ENCODE measurements at regions not wholly inside any gene's neighbourhood (a gene's known extent, or its start where the extent isn't known, plus 50 kb on each side); places are given as distances from the start of the nearest gene placed in this dataset.

DNA sequence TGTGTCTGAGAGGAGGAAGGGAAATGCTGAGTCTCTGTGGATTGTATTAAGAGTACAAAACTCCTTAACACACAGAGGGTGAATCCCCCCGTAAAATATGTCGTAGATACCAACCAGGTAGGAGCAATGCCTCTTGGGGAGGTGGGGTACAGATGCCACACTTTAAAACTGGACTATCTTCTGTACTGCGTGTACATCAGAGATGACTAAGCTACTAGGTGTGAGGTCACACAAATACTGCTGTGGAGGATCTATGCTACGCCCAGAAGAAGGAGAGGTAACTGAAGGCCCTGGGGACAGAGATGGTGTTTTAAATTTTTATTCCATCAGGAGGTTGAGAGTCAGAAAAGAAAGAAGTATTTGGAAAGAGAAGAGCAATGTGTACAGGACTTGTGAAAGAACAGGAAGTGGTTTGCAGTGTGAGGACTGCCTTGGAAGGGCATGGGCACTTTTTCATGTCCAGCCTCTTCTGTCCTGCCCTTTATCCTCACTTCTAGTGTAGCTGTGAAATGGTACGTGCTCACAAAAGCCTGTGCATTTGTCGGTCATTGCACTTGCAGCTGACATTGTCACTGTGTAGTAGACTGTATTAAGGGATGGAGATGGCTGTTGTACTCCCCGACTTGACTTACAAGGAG is 287.8 kb upstream of the CHRM3 start:
- no peak overlapping the region for H4K91ac ChIP-seq (ENCODE audit: insufficient read length, low read depth, low read length)
- no peaks in the 10 kb centered on the region for H4K20me1 ChIP-seq (ENCODE audit: control insufficient read depth, insufficient read depth, insufficient read length)
- H2AK5ac ChIP-seq (ENCODE audit: insufficient read length, low read length) = peak overlapping the region; percentile 75
- no peak overlapping the region for H4K5ac ChIP-seq (ENCODE audit: insufficient read length, low read depth, low read length)
- H3K4ac ChIP-seq (ENCODE audit: low read depth, low read length) = no peak overlapping the region
- H3K23me2 ChIP-seq (ENCODE audit: insufficient read length, low read depth, low read length, poor library complexity, severe bottlenecking) = no peaks in the 10 kb centered on the region
- no peaks in the 10 kb centered on the region for H3K79me2 ChIP-seq (ENCODE audit: insufficient read depth, low read length)
- peak overlapping the region; percentile 20 for H2BK12ac ChIP-seq (ENCODE audit: insufficient read length, low read depth, low read length)
- Mint-ChIP-seq H3K4me3 (no peak overlapping the region), H3K27me3 (ENCODE audit: low read depth) (no peaks in the 10 kb centered on the region), H3K27ac (no peak overlapping the region; a peak in 1 of 7 replicates), H3K9me3 (peaks cover 2 to 3% of the 10 kb centered on the region in 2 experiments; a peak in 4 of 5 replicates), H3K36me3 (ENCODE audit: insufficient read depth in 1 of 3, low read depth in 3 of 3) (peaks cover 0 to 13% (median 5%) of the 10 kb centered on the region in 3 experiments; a peak in 3 of 7 replicates), H3K4me1 (peaks cover 19 to 28% of the 10 kb centered on the region in 2 experiments)
- peak overlapping the region; percentile 67 for H4K8ac ChIP-seq (replicated peaks; ENCODE audit: insufficient read length, low read depth, low read length)
- no peaks in the 10 kb centered on the region for H3K79me1 ChIP-seq (ENCODE audit: insufficient read depth, low read depth, low read length, poor library complexity, severe bottlenecking)
- H3K14ac ChIP-seq (ENCODE audit: insufficient read depth, low read length) = no peak overlapping the region
- TF ChIP-seq, protein P1, sequence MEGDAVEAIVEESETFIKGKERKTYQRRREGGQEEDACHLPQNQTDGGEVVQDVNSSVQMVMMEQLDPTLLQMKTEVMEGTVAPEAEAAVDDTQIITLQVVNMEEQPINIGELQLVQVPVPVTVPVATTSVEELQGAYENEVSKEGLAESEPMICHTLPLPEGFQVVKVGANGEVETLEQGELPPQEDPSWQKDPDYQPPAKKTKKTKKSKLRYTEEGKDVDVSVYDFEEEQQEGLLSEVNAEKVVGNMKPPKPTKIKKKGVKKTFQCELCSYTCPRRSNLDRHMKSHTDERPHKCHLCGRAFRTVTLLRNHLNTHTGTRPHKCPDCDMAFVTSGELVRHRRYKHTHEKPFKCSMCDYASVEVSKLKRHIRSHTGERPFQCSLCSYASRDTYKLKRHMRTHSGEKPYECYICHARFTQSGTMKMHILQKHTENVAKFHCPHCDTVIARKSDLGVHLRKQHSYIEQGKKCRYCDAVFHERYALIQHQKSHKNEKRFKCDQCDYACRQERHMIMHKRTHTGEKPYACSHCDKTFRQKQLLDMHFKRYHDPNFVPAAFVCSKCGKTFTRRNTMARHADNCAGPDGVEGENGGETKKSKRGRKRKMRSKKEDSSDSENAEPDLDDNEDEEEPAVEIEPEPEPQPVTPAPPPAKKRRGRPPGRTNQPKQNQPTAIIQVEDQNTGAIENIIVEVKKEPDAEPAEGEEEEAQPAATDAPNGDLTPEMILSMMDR (conservative IDR thresholded peaks at IDR 0.05) = no peak
- no peak overlapping the region for H3K18ac ChIP-seq (ENCODE audit: insufficient read length, low read depth, low read length)
- H3K9ac ChIP-seq (ENCODE audit: extremely low read depth, insufficient read length, low read length) = no peak overlapping the region
- no peak overlapping the region for H3K4me2 ChIP-seq (ENCODE audit: insufficient read depth, insufficient read length, low read length)
- no peak for DNase-seq
- H2BK120ac ChIP-seq (ENCODE audit: low read depth, low read length, poor library complexity, severe bottlenecking) = no peak overlapping the region
- H2BK5ac ChIP-seq (ENCODE audit: insufficient read length, low read length) = no peak overlapping the region
- no peaks in the 10 kb centered on the region; the same call in 1 of the 2 replicates for H3K4me1 ChIP-seq (ENCODE audit: insufficient read depth, low read length)
- no peak overlapping the region for H3K23ac ChIP-seq (ENCODE audit: insufficient read length, low read depth, low read length)
- H3T11ph ChIP-seq (ENCODE audit: low read length) = no peak overlapping the region
- no peak overlapping the region for H2BK15ac ChIP-seq (ENCODE audit: low read depth, low read length)
- H2BK20ac ChIP-seq (ENCODE audit: low read depth, low read length, poor library complexity, severe bottlenecking) = no peak overlapping the region
- no peaks in the 10 kb centered on the region for H3K9me3 ChIP-seq (ENCODE audit: control insufficient read depth, low read depth, low read length)
- no peak overlapping the region for H3K56ac ChIP-seq (ENCODE audit: insufficient read length, low read depth, low read length)
- no peak overlapping the region for H3K27ac ChIP-seq (ENCODE audit: insufficient read length, low read depth, low read length)
- no peak overlapping the region for H2AFZ ChIP-seq (ENCODE audit: low read length)
- no peaks in the 10 kb centered on the region for H3K27me3 ChIP-seq (ENCODE audit: insufficient read depth, low read length)
- no CpG with 5 or more reads among the region's 7 CpGs for WGBS (ENCODE audit: extremely low coverage, insufficient read length, low lambda C conversion rate)
